ENCODE measurements at regions not wholly inside any gene's neighbourhood (a gene's known extent, or its start where the extent isn't known, plus 50 kb on each side); places are given as distances from the start of the nearest gene placed in this dataset.

DNA sequence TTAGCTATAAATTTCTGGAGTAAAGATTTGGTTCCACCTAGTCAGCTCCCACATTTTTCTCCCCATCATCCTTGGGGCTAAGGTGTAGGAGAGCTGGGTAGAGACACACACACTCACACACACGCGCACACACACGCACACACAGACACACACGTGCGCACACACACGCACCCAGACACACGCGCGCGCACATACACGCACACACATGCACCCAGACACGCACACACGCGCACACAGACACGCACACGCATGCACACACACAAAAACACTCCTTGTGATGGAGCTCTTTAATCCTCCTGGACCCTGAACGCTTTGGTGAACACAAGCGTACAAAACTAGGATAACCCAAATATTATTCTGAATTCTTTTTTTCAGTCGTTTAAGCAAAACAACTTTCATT is 253.6 kb downstream of the C16orf95 start:
- Histone ChIP-seq H2BK15ac (ENCODE audit: low read length) (no peak overlapping the region), H4K91ac (ENCODE audit: low read depth, low read length, poor library complexity) (peak overlapping the region; percentile 41), H3K23ac (ENCODE audit: low read depth, low read length, poor library complexity) (no peak overlapping the region), H2BK12ac (ENCODE audit: low read length) (no peak overlapping the region), H3K9ac (ENCODE audit: low read depth, low read length, poor library complexity) (no peak overlapping the region), H3K27ac (replicated peaks; ENCODE audit: low read length) (no peak overlapping the region), H3K4me3 (ENCODE audit: low read length in 2 of 2) (peak overlapping the region in 1 of 2 donors; percentile 72), H3K4me2 (ENCODE audit: insufficient read depth, low read length, poor library complexity, severe bottlenecking) (no peak overlapping the region), H4K8ac (ENCODE audit: low read depth, low read length) (no peak overlapping the region), H3K9me3 (replicated peaks in 1 of 2; ENCODE audit: control insufficient read depth in 2 of 2, insufficient read depth in 1 of 2, low read depth in 1 of 2, low read length in 2 of 2) (peaks cover 0 to 2% of the 10 kb centered on the region in 2 donors), H3K4me1 (ENCODE audit: control insufficient read depth in 2 of 2, insufficient read depth in 1 of 2, low read depth in 1 of 2, low read length in 2 of 2) (peaks cover 0 to 3% of the 10 kb centered on the region in 2 donors), H2AK5ac (ENCODE audit: low read depth, low read length) (no peak overlapping the region), H3K27me3 (ENCODE audit: control insufficient read depth in 3 of 3, insufficient read depth in 3 of 3, low read depth in 1 of 3, low read length in 3 of 3) (peaks cover 0 to 43% (median 2%) of the 10 kb centered on the region in 3 experiments), H2BK5ac (ENCODE audit: low read length) (no peak overlapping the region), H3K18ac (ENCODE audit: low read length) (no peak overlapping the region), H3K14ac (ENCODE audit: low read length) (no peak overlapping the region), H3K4ac (ENCODE audit: low read length) (peak overlapping the region; percentile 32), H2BK120ac (ENCODE audit: low read depth, low read length) (no peak overlapping the region), H3K79me1 (ENCODE audit: low read depth, low read length) (no peaks in the 10 kb centered on the region), H2AFZ (ENCODE audit: low read length) (no peak overlapping the region), H3K36me3 (replicated peaks in 1 of 2; ENCODE audit: control insufficient read depth in 2 of 2, insufficient read depth in 2 of 2, low read length in 2 of 2) (no peaks in the 10 kb centered on the region)
- WGBS, 2 donors (ENCODE audit: extremely low coverage in 2 of 2, insufficient read length in 2 of 2, insufficient replicate concordance in 1 of 2): no CpG with 5 or more reads among the region's 19 CpGs
- no peak for DNase-seq (ENCODE audit: low spot score)

DNA sequence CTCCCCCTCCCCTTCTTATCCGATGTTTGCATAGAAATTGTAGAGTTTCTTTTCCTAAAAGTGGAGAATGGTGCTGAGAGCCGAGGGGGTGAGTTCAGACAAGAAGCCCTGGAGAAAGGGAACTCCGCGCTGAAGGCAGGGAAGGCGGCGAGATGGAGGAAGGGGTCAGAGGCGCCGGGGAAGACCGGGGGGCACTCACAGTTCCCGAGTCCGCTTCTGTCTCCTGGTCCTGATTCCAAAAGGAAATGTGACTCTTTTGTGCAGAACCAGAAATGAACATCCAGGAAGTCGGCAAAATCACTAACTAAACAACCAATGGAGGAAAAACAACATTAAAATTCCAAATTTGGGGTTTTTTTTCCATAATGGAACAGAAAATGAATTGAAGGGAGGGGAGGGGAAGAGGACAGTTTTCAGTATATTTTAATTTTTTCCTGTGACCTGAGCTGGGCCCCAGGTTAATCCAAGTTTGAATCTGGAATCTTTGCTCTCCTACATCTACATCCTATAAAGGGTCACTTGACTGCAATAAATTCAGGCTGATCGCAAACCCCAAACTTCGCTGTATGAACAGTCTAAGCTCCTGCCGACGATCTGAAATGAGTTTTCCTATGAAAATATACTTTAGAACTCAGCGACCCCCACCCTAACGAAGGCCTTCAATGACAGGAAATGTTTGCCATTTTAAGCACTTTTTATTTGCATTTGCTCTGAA is 252.3 kb downstream of the C16orf95 start:
- Histone ChIP-seq H3K36me3 (replicated peaks in 1 of 2; ENCODE audit: control insufficient read depth in 2 of 2, insufficient read depth in 2 of 2, low read length in 2 of 2) (no peaks in the 10 kb centered on the region), H4K91ac (ENCODE audit: low read depth, low read length, poor library complexity) (no peak overlapping the region), H3K23ac (ENCODE audit: low read depth, low read length, poor library complexity) (no peak overlapping the region), H3K27ac (replicated peaks; ENCODE audit: low read length) (no peak overlapping the region), H3K27me3 (ENCODE audit: control insufficient read depth in 3 of 3, insufficient read depth in 3 of 3, low read depth in 1 of 3, low read length in 3 of 3) (peaks cover 0 to 38% (median 2%) of the 10 kb centered on the region in 3 experiments), H3K18ac (ENCODE audit: low read length) (no peak overlapping the region), H2AFZ (ENCODE audit: low read length) (no peak overlapping the region), H3K9me3 (replicated peaks in 1 of 2; ENCODE audit: control insufficient read depth in 2 of 2, insufficient read depth in 1 of 2, low read depth in 1 of 2, low read length in 2 of 2) (peaks cover 0 to 2% of the 10 kb centered on the region in 2 donors), H2BK120ac (ENCODE audit: low read depth, low read length) (no peak overlapping the region), H3K4me3 (ENCODE audit: low read length in 2 of 2) (no peak overlapping the region), H3K9ac (ENCODE audit: low read depth, low read length, poor library complexity) (no peak overlapping the region), H2BK15ac (ENCODE audit: low read length) (no peak overlapping the region), H3K4me1 (ENCODE audit: control insufficient read depth in 2 of 2, insufficient read depth in 1 of 2, low read depth in 1 of 2, low read length in 2 of 2) (peaks cover 0 to 7% of the 10 kb centered on the region in 2 donors), H3K79me1 (ENCODE audit: low read depth, low read length) (no peaks in the 10 kb centered on the region), H3K14ac (ENCODE audit: low read length) (no peak overlapping the region), H3K4me2 (ENCODE audit: insufficient read depth, low read length, poor library complexity, severe bottlenecking) (no peak overlapping the region), H2AK5ac (ENCODE audit: low read depth, low read length) (no peak overlapping the region), H2BK12ac (ENCODE audit: low read length) (no peak overlapping the region), H2BK5ac (ENCODE audit: low read length) (no peak overlapping the region), H4K8ac (ENCODE audit: low read depth, low read length) (no peak overlapping the region), H3K4ac (ENCODE audit: low read length) (no peak overlapping the region)
- no peak for DNase-seq (ENCODE audit: low spot score)
- WGBS, 2 donors (ENCODE audit: extremely low coverage in 2 of 2, insufficient read length in 2 of 2, insufficient replicate concordance in 1 of 2): no CpG with 5 or more reads among the region's 18 CpGs

DNA sequence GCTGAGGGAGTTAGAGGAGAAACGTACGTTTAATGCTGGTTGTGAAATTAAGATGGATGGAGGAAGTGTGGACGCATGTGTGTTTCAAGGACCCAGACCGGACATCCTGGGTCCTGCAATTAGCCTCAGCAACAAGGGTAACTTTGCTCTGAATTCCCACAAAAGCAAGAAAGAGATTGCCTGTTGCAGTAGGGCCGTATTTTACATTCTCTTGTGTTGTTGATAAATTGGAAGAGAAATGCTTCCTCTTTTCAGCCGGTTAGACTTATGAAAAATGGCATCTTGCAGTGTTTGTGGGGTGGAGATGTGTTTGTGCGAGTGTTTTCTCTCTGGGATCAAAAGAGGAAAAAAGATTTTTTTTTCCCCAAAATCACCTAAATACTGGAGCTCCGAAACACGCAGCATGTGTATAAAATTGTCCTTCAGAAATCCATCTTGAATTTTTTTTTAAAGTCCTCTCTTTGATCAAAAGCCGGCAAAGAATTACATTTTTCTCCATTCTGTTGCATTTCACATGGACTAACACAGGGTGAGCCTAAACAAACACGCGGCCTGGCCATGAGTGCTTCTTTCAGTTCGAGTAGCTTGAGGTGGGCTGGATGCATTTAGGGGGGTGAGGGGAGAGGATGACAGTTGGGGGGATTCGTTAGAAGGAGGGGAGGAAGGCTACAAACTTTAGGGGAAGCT is 251.6 kb downstream of the C16orf95 start:
- Histone ChIP-seq H3K4me1 (ENCODE audit: control insufficient read depth in 2 of 2, insufficient read depth in 1 of 2, low read depth in 1 of 2, low read length in 2 of 2) (peaks cover 0 to 7% of the 10 kb centered on the region in 2 donors), H3K27ac (replicated peaks; ENCODE audit: low read length) (no peak overlapping the region)

More for the DNA sequence above, 251.6 kb downstream of the C16orf95 start:
- Histone ChIP-seq H2BK5ac (ENCODE audit: low read length) (no peak overlapping the region), H3K9me3 (replicated peaks in 1 of 2; ENCODE audit: control insufficient read depth in 2 of 2, insufficient read depth in 1 of 2, low read depth in 1 of 2, low read length in 2 of 2) (peaks cover 0 to 2% of the 10 kb centered on the region in 2 donors), H2BK120ac (ENCODE audit: low read depth, low read length) (no peak overlapping the region), H3K79me1 (ENCODE audit: low read depth, low read length) (no peaks in the 10 kb centered on the region), H4K8ac (ENCODE audit: low read depth, low read length) (no peak overlapping the region), H3K18ac (ENCODE audit: low read length) (no peak overlapping the region), H3K14ac (ENCODE audit: low read length) (no peak overlapping the region), H2AFZ (ENCODE audit: low read length) (no peak overlapping the region), H2BK15ac (ENCODE audit: low read length) (no peak overlapping the region), H3K36me3 (replicated peaks in 1 of 2; ENCODE audit: control insufficient read depth in 2 of 2, insufficient read depth in 2 of 2, low read length in 2 of 2) (no peaks in the 10 kb centered on the region), H2AK5ac (ENCODE audit: low read depth, low read length) (no peak overlapping the region), H4K91ac (ENCODE audit: low read depth, low read length, poor library complexity) (no peak overlapping the region), H3K23ac (ENCODE audit: low read depth, low read length, poor library complexity) (no peak overlapping the region), H3K4me2 (ENCODE audit: insufficient read depth, low read length, poor library complexity, severe bottlenecking) (no peak overlapping the region), H3K9ac (ENCODE audit: low read depth, low read length, poor library complexity) (no peak overlapping the region), H3K4ac (ENCODE audit: low read length) (no peak overlapping the region), H3K27me3 (ENCODE audit: control insufficient read depth in 3 of 3, insufficient read depth in 3 of 3, low read depth in 1 of 3, low read length in 3 of 3) (peaks cover 0 to 31% (median 2%) of the 10 kb centered on the region in 3 experiments), H3K4me3 (ENCODE audit: low read length in 2 of 2) (no peak overlapping the region), H2BK12ac (ENCODE audit: low read length) (no peak overlapping the region)
- DNase-seq (ENCODE audit: low spot score): no peak
- 100% methylated on average over 2 of the region's 14 CpGs; no CpG with 5 or more reads in 1 of the 2 donors for WGBS, 2 donors (ENCODE audit: extremely low coverage in 2 of 2, insufficient read length in 2 of 2, insufficient replicate concordance in 1 of 2)
